Esophagus squamous epithelium (tissue), 4 donors: ENCODE measurements at regions not wholly inside any gene's neighbourhood (a gene's known extent, or its start where the extent isn't known, plus 50 kb on each side); places are given as distances from the start of the nearest gene placed in this dataset.

Experiments used
- POLR2A ChIP-seq, 4 donors: fragments of 450-650 bp; IDR thresholded peaks; one replicate each; pipeline ENCODE4 v1.6.1; 2017; ENCODE audit warnings: antibody characterized with exemption in 4 of 4, mild to moderate bottlenecking in 4 of 4, moderate library complexity in 3 of 4
- TF ChIP-seq, protein P1 (sequence below), 6 experiments: fragments of 450-650 bp in 4 of 6; fragments of 200-600 bp in 2 of 6; sonication (generic) in 2 of 6; IDR thresholded peaks; one replicate each; pipeline ENCODE4 v1.5.1; 2016 to 2019; ENCODE audit warnings: antibody characterized with exemption in 6 of 6, mild to moderate bottlenecking in 4 of 6, moderate library complexity in 4 of 6

DNA sequence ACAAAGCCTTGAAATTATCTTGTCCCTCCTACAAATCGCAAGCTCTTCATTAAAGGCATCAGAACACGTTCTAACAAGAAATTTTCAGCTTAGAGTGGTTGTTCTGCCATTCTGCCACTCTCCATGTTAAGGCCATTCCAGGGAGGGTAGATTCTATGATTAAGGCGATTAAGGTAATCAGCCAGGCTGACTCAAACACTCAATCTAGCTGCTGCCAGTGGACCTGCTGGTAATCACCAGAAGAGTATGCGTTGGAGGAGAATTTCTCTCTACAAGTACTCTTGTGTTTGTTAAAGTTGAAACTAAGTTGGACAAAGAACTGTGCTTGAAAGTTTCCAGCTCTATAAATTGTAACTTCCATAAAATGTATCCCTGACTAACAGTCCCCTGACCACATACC is 149.2 kb upstream of the COL1A2 start:
- TF ChIP-seq, protein P1, sequence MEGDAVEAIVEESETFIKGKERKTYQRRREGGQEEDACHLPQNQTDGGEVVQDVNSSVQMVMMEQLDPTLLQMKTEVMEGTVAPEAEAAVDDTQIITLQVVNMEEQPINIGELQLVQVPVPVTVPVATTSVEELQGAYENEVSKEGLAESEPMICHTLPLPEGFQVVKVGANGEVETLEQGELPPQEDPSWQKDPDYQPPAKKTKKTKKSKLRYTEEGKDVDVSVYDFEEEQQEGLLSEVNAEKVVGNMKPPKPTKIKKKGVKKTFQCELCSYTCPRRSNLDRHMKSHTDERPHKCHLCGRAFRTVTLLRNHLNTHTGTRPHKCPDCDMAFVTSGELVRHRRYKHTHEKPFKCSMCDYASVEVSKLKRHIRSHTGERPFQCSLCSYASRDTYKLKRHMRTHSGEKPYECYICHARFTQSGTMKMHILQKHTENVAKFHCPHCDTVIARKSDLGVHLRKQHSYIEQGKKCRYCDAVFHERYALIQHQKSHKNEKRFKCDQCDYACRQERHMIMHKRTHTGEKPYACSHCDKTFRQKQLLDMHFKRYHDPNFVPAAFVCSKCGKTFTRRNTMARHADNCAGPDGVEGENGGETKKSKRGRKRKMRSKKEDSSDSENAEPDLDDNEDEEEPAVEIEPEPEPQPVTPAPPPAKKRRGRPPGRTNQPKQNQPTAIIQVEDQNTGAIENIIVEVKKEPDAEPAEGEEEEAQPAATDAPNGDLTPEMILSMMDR (IDR thresholded peaks at IDR 0.05) = no peak
- no peak for TF ChIP-seq POLR2A (IDR thresholded peaks at IDR 0.05)
